HUES6 (cell line): ENCODE measurements at regions not wholly inside any gene's neighbourhood (a gene's known extent, or its start where the extent isn't known, plus 50 kb on each side); places are given as distances from the start of the nearest gene placed in this dataset.
"Not testable (repeated sequence)": the region's sequence is repeated elsewhere in the genome, so short reads cannot be mapped to it uniquely, and the experiment has no call there.

Experiments used
- H3K27ac ChIP-seq: 2 replicates; pipeline ENCODE4 v1.7.0; 2013; ENCODE audit warnings: low read depth, mild to moderate bottlenecking, low read length, inconsistent platforms
- H3K27me3 ChIP-seq: 2 replicates; pipeline ENCODE4 v1.6.1; 2013; ENCODE audit warnings: low read length; ENCODE audit not compliant: control insufficient read depth, insufficient read depth
- H3K36me3 ChIP-seq: 2 replicates; pipeline ENCODE4 v1.6.1; 2013; ENCODE audit warnings: low read length; ENCODE audit not compliant: control insufficient read depth, insufficient read depth
- H3K4me1 ChIP-seq: 2 replicates; pipeline ENCODE4 v1.6.1; 2013; ENCODE audit warnings: low read length; ENCODE audit not compliant: control insufficient read depth, insufficient read depth
- H3K4me3 ChIP-seq: 2 replicates; pipeline ENCODE4 v1.5.1; 2013; ENCODE audit warnings: low read depth, low read length
- H3K9ac ChIP-seq: one replicate; pipeline ENCODE4 v1.6.1; 2013; ENCODE audit warnings: mild to moderate bottlenecking, low read length
- H3K9me3 ChIP-seq: 2 replicates; pipeline ENCODE4 v1.6.1; 2013; ENCODE audit warnings: low read depth, low read length; ENCODE audit not compliant: control insufficient read depth, insufficient read depth

GRCh38 chr3:74978684-74979083, 364.2 kb upstream of the CNTN3 start:
- Histone ChIP-seq H3K4me1 (peaks cover 5% of the 10 kb centered on the region; the same call in 1 of the 2 replicates), H3K9me3 (no peaks in the 10 kb centered on the region), H3K4me3 (no peak overlapping the region), H3K27me3 (no peaks in the 10 kb centered on the region), H3K27ac (no peak overlapping the region), H3K36me3 (no peaks in the 10 kb centered on the region), H3K9ac (no peak overlapping the region)

- not testable (repeated sequence) for H3K27ac ChIP-seq, H3K9ac ChIP-seq, H3K4me3 ChIP-seq, H3K27me3 ChIP-seq, H3K4me1 ChIP-seq, H3K9me3 ChIP-seq, H3K36me3 ChIP-seq
Measured at GRCh38 chr3:74985028-74985904, 370.8 kb upstream of the CNTN3 start.

- Histone ChIP-seq H3K4me3 (no peak overlapping the region), H3K9me3 (no peaks in the 10 kb centered on the region), H3K36me3 (no peaks in the 10 kb centered on the region), H3K9ac (no peak overlapping the region), H3K4me1 (peaks cover 6% of the 10 kb centered on the region; the same call in 1 of the 2 replicates), H3K27ac (no peak overlapping the region), H3K27me3 (no peaks in the 10 kb centered on the region)
Measured at GRCh38 chr3:74988095-74988494, 373.6 kb upstream of the CNTN3 start.

- Histone ChIP-seq H3K9ac (no peak overlapping the region), H3K4me3 (no peak overlapping the region), H3K36me3 (no peaks in the 10 kb centered on the region), H3K9me3 (no peaks in the 10 kb centered on the region), H3K4me1 (no peaks in the 10 kb centered on the region), H3K27ac (no peak overlapping the region), H3K27me3 (no peaks in the 10 kb centered on the region)
Measured at GRCh38 chr3:74992898-74993297, 378.4 kb upstream of the CNTN3 start.

DNA sequence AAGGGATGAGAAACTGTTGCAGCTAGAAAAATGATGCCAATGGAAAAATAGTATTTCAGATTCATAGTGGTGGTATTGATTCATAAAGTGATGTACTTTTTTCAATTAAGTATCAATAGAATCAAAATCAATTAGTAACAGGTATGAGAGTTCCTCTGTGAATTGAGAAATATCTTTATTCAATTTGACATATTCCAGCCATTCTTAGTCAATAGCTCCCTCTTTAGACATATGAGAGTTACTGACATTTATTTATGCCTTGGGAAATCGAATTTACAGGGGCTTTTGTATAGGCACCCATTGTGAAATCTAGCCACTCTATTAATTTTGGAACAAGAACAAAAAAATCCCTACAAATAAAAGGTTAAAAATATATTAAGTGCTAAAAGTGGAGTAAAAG, 386.9 kb upstream of the CNTN3 start:
- H3K36me3 ChIP-seq, result no peaks in the 10 kb centered on the region

GRCh38 chr3:75012791-75013331, 398.4 kb upstream of the CNTN3 start:
- H3K9ac ChIP-seq, result no peak overlapping the region
- H3K27me3 ChIP-seq, result no peaks in the 10 kb centered on the region
- H3K36me3 ChIP-seq, result no peaks in the 10 kb centered on the region
- H3K4me3 ChIP-seq, result no peak overlapping the region
- no peaks in the 10 kb centered on the region for H3K9me3 ChIP-seq
- H3K4me1 ChIP-seq, result no peaks in the 10 kb centered on the region
- H3K27ac ChIP-seq, result no peak overlapping the region

More for the DNA sequence above, 386.9 kb upstream of the CNTN3 start:
- no peak overlapping the region for H3K4me3 ChIP-seq
- H3K27ac ChIP-seq, result no peak overlapping the region
- H3K9ac ChIP-seq, result no peak overlapping the region
- H3K4me1 ChIP-seq, result no peaks in the 10 kb centered on the region
- H3K27me3 ChIP-seq, result no peaks in the 10 kb centered on the region
- no peaks in the 10 kb centered on the region for H3K9me3 ChIP-seq

- H3K9ac ChIP-seq, result no peak overlapping the region
- H3K27ac ChIP-seq, result no peak overlapping the region
- H3K27me3 ChIP-seq, result no peaks in the 10 kb centered on the region
- no peak overlapping the region for H3K4me3 ChIP-seq
- no peaks in the 10 kb centered on the region for H3K9me3 ChIP-seq
- no peaks in the 10 kb centered on the region for H3K36me3 ChIP-seq
- H3K4me1 ChIP-seq, result no peaks in the 10 kb centered on the region
Measured at GRCh38 chr3:75014008-75014407, 399.5 kb upstream of the CNTN3 start.

GRCh38 chr3:75015280-75015679, 400.8 kb upstream of the CNTN3 start:
- H3K36me3 ChIP-seq, result no peaks in the 10 kb centered on the region
- H3K4me1 ChIP-seq, result no peaks in the 10 kb centered on the region
- H3K27me3 ChIP-seq, result no peaks in the 10 kb centered on the region
- no peak overlapping the region for H3K27ac ChIP-seq
- H3K9me3 ChIP-seq, result no peaks in the 10 kb centered on the region
- H3K4me3 ChIP-seq, result no peak overlapping the region
- H3K9ac ChIP-seq, result no peak overlapping the region

GRCh38 chr3:75035146-75035545, 420.7 kb upstream of the CNTN3 start:
- Histone ChIP-seq H3K9me3 (no peaks in the 10 kb centered on the region), H3K36me3 (no peaks in the 10 kb centered on the region), H3K4me3 (no peak overlapping the region), H3K27ac (no peak overlapping the region), H3K27me3 (no peaks in the 10 kb centered on the region), H3K4me1 (no peaks in the 10 kb centered on the region), H3K9ac (no peak overlapping the region)

- no peak overlapping the region for H3K27ac ChIP-seq
- peaks cover under 1% of the 10 kb centered on the region; the same call in 1 of the 2 replicates for H3K9me3 ChIP-seq
- H3K27me3 ChIP-seq, result no peaks in the 10 kb centered on the region
- H3K9ac ChIP-seq, result no peak overlapping the region
- H3K36me3 ChIP-seq, result no peaks in the 10 kb centered on the region
- no peak overlapping the region for H3K4me3 ChIP-seq
- H3K4me1 ChIP-seq, result 0 out of 2 replicates have a peak, but pooled peaks cover 2% of the 10 kb centered on the region
Measured at GRCh38 chr3:75042941-75043340, 428.5 kb upstream of the CNTN3 start.

GRCh38 chr3:75048650-75049049, 434.2 kb upstream of the CNTN3 start:
- Histone ChIP-seq H3K27me3 (no peaks in the 10 kb centered on the region), H3K9me3 (peaks cover 12% of the 10 kb centered on the region), H3K4me3 (no peak overlapping the region), H3K4me1 (no peaks in the 10 kb centered on the region), H3K9ac (no peak overlapping the region), H3K27ac (no peak overlapping the region), H3K36me3 (no peaks in the 10 kb centered on the region)
